Stimulated activated CD4-positive, alpha-beta T cell treated with anti-CD3 and anti-CD28 coated beads, Interleukin-15, amount 100 ng/mL, for 24 hours (primary cell): ENCODE measurements at regions not wholly inside any gene's neighbourhood (a gene's known extent, or its start where the extent isn't known, plus 50 kb on each side); places are given as distances from the start of the nearest gene placed in this dataset.

Experiments used
- DNase-seq: peaks from one replicate; pipeline ENCODE4 v3.0.0-alpha.2; 2020

DNA sequence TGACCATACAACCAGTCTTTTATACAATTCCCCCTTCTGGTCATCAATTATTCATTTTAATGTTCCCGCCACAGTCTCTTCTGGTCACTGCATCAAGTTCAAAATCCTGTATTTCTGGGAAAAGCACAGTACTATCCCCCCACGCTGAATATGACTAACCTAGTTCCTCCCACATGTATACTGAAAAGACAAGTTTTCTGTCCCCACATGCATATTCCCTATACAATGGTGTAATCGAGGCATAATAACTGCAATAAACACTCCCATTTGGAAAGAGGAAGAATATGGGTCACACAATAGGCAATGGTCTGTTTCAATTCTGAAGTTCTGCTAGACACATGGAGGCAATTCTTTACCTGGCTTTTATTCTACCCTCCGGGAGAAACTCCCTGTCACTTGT, 344.9 kb downstream of the EFNA5 start:
- DNase-seq = no peak

DNA sequence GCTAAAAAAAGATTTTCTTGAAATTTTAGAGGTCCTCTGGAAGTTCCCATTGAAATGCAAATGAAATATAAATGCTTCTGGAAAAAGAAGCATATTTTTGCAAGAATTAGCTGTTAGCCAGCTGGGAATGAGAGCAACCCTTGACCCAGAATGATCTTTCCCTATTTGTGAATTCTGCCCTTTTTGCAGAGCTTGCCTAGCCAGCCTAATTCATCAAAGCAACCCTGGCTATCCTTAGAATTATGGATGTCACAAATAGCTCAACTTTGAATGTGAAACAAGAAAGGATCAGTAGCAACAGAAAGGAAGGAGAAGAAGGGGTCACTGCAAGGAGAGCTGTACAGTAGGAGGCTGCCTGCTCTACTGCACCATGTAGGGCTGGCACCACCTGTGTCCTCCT, 345.9 kb downstream of the EFNA5 start:
- no peak for DNase-seq

DNA sequence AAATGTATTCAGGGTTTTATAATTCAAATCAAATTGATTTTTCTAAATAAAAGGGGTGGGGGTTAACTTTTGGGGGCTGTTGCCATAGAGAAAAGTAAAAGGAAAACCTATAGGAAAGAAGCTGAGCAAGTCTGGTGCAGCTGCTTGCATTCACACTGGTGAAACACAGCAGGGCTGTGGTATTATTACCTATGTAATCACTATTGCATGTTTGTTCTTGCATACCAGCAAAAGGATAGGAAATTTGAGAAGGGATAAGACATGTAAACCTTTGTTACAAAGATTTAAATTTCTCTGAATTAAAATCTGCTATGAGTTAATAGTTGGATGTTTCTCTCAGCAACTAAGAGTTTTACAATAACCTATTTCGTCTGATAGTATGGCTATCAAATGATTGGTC, 346.7 kb downstream of the EFNA5 start:
- DNase-seq = no peak

DNA sequence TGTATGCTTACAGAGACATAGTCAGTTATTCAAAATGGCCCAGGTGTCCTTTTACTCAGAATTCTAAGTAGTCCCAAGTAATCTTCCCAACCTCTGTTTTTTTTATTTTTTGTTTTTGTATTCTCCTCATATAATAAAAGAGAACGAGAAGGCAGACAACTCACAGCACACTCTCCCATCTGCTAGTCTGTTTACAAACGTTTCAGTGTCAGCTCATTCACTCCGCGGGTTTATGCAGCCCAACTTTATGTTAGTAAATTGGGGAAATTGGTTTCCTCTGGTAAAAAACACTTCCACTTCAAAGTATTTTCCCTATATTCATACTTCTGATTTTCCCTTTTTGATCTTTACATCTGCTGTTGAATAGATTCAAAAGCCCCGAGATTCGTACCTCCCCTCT, 347.2 kb downstream of the EFNA5 start:
- no peak for DNase-seq

DNA sequence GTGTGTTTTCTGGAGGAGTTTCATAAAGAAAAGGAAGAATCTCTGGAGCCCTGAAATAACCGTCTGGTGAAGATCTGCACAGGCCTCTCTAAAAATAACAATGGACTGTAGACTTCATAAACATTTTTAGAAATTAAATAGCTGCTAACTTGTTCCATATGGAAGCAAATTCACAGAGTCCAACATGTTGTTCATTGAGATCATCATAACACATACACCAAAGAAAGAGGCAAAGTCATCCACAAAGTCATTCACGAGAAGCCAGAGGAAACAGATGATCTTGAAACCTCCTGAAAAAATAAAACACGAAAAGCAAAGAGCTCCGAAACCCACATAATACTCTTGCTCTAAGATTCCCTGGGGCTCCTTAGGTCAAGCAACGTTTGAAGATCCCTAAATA, 347.8 kb downstream of the EFNA5 start:
- no peak for DNase-seq

DNA sequence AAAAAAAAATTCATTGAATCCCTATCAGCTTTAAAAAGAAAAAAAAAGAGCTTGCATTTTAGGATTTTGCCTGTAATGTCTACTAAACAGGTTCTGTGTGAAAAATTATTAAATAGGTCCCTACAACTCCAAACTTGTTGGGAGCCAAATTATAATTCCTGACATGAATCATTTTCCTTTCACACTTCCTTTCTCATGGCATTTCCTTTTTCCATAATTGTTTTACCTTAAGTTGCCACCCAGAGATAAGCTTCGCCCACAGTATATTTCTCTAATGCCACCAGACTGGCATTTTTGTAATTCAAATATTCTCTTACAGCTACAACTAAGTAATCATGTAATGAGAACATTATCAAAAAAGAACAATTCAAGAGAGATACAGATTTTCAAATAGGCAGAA, 348.8 kb downstream of the EFNA5 start:
- no peak for DNase-seq

DNA sequence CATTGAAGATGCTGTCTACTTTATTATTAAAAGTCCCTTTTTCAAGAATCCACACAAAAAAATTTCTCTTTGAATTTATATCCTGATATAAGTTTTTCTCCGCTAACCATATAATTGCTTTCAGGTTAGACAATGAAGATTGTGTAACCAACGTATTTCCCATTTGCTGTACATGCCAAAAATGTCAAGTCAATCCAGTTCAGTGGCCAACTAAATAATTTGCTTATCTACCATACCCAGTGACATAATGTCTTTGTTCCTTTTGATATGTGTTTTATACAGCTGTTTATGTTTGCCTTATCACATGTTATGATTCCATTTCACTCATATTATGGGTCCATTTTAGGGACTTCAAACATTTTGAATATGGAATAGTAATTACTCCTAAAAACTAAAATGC, 349.9 kb downstream of the EFNA5 start:
- DNase-seq = no peak

DNA sequence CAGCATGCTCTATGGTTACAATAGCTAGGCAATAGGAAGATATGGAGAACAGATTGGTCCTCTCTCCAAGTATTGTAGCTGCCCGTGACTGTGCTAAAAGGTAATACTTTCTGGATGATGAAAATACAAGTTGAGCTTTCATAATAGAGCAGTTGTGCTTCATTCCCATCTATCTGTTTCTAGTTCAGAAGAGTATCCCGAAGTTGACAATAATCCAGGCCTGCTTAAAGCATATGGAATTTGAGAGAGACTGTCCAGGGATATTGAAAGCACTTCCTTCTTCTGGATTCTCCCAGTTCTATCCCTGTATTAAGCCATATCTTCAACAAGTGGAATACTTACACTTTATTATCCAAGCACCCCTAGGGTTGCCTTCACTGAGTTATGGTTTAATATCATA, 350.4 kb downstream of the EFNA5 start:
- DNase-seq = no peak

DNA sequence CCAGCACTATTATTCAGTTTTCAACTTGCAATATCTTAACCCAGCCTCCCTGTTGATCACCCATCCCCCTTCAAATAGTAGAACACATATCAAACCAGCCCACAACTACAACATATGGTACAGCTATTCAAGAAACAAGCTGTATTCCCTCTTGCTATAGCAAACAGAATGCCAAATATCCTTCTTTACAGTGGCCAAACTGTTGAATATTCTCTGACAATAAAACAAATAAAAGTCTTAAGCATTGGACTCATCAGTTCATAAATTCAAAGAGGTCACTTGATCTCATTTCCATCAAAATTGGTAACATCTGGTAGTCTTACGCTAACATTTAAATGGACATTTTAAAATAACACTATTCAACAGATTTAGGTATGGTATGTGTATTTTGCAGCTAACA, 350.8 kb downstream of the EFNA5 start:
- no peak for DNase-seq

DNA sequence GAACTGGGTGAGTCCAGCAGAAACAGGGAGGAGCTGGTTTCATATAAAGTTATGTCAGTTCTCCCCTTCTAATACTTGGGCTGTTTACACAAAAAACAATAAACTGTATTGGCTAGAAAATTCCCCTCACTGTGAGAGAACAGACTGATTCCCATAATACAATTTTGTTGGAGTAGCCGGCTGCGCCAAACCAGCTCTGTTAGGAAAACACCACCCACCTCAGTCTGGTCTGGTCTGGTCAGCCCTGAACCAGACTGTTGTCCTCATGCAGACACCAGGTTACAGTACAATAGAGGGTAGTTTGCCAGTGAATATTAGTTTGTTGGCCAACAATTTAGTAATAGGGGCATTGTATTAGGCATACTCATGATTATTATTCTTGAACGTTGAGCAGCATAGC, 356.4 kb downstream of the EFNA5 start:
- no peak for DNase-seq

DNA sequence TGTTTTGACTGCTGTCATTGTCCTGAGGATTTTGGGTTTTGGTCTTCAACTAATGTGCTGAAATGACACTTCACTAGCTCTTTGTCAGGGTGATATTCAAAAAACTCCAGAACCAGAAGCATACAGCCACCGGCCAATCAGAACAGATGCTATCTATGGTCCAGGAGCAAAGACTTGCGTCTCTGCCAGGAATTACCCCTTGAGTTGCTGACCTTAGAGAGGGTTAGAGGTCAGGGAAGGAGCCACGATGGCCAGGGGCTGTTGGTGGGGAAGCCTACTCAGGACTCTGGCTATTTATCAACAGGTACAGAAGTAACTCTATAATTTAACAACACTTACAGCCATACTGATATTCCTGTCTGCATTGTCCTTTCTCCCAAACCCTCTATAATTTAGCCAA, 356.8 kb downstream of the EFNA5 start:
- no peak for DNase-seq

DNA sequence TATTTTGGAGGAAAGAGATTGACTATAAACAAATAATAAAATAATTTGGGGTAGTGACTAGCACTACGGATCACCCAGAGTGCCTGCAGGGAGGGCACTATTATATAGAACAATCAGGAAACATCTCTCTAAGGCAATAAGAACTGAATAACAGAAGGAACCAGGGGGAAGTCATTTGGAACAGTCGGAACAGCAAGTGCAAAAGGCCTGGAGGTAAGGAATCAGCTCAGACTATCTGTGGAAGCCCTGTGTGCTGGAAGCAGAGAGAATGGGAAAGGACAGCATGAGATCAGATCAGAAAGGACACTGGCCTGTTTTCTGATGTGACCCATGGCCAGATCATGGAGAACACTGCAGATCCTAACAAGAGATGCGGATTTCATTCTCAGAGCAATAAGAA, 357.6 kb downstream of the EFNA5 start:
- no peak for DNase-seq

DNA sequence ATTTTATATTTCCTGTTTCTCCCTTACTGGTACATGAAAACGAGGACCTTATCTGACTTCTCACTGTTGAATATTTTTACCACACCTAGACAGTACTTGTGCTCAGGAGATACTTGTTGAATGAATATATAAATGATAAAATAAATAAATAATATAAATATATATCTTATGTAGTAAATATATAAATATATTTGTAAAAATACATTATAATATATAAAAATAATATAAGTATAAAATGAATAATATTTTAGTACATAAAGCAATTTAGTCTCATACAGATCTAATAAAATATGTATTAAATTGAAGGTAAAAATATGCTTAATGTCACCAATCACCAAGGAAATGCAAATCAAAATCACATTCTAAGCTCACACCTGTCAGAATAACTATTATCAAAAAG, 360.6 kb downstream of the EFNA5 start:
- no peak for DNase-seq

DNA sequence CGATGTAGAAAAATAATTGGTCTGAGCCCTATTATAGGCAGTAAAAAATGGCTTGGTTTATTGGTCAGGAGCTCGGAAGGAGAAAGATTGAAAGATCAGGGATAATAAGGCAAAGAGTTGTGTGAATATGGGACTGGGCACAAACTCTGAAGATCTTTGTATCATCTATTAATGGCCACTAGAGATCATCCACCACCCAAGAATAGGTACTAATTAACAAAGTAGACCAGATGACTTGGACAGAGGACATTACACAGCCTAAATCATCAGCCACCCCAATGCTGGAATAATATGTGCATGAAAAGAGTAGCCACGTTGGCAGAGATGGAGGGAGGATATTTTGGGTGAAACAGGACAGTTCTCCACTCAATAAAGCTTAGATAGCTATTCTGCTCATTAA, 364.1 kb downstream of the EFNA5 start:
- DNase-seq = no peak

DNA sequence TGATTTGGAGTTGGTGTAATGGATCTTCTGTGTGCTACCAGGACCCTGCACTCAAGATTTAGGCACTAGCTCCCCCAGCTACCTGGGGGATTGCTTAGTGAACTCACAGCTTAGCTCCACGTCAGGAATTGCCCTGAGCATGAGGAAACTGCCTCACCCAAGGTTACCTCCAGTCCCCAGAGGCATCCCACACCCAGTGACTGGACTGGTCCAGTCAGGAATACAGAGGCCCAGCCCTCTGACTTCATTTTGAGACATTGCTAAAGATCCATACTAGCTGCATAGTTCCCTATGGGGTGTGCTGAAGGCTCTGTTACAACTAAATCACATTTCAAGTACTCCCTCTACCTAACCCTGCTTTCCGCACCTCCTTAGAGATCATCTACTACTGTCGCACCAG, 364.7 kb downstream of the EFNA5 start:
- no peak for DNase-seq

DNA sequence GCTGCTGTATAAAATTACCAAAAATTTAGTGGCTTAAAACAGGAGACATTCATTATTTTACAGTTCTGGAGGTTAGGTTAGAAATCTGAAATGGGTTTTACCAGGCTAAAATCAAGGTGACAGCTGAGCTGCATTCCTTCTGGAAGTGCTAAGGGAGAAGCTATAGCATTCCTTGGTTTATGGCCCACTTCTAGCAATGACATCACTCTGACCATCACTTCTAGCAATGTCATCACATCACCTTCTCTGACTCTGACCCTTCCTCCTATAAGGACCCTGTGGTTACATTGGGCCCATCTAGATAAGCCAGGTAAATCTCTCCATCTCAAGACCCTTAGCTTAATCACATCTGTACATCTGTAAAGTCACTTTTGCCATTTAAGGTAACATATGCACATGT, 366.1 kb downstream of the EFNA5 start:
- no peak for DNase-seq

DNA sequence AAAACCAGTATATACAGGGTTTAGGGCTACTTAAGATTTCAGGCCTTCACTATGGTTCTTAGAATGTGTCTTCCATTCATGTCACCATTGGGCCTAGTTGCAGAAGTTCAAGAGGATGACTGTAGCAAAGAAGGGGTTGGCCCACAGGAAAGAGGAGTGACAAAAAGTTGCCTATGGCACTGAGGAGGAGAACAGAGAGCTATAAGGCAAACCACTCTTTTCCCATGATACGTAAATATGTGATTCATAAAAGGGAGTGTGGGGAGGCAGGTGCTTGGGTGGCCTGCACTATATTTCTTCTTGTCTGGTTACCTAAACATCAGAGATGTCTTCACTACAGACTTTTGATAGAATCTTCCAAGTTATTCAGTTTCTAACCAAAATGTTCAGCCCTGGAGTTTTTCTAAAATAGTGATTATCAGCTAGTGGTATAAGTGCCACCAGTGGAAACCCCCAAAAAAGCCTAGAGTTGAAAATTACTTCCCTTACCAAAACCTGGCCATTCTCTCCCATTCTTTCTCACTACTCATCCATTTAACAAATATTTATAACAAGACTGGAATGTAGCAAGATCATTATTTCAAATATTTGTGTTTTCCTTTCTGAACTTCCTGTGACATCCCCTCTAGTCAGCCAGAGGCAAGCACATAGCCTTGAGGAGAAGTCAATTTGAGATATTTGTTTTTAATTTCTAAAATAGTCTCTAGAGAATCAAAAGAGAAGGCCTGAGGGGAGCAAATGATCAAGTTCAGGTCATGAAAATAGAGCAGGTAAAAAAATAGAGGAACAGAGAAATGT, 367.4 kb downstream of the EFNA5 start:
- DNase-seq = no peak

DNA sequence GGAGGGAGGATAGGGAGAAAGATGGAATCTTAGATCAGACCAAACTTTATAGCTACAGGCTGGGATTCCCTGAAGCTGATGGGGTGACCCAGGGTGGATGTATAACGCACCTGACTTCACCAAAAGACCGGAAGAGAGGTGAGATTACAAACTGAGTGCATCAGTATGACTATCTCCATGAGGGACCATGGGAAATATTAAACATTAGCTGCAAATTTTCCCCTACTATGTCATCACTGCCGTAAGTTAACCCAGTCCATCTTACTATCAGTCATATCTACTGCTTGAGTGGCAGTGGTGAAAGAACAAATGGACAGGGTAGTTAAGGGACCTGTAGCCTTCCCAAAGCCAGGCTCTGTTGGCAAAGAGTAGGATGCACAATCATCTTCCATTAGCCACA, 368.3 kb downstream of the EFNA5 start:
- no peak for DNase-seq

DNA sequence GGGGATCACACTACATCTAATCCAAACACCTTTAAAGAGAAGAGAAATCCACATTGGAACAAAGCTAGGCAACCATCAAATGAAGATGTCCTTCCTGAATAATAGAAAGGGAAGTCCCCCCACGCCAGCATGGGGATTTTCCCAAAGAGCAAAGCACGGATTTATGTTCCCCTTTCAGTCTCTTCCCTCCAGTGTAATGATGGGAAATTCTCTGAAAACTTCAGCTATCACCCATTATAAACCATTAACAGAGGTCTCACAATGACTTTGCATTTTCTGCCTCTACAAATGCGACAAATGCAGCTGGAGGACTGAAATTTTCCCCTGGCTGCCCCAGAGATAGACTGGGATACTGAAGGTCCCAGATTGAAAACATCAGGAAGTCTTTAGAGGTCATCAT, 368.7 kb downstream of the EFNA5 start:
- no peak for DNase-seq

DNA sequence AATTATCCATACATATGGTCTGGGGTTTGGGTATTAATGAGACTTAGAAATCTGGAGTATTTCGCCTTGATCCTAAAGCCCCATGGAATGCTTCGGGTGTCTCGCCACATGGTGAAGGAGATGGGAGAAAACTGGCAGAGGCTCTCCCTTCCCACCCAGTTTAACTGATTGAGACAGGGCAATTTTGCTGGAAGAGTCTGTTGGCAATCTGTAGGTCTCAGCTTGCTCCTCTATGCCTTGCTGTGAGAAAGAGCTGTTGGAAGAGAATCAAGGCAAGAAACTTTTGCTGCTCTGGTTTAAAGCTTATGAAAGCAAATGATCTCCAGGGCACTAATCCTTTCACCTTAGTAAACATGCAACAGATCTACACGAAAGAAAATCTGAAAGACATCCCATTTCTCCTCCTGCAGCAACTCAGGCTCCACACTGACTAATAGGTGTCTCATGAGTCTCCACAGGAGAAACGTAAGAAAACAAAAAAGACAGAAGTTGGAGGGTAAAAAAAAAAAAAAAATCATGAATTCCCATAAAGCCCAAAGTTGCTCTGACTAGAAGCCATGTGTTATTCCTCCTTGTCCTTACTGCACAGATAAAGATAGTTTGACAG, 369.9 kb downstream of the EFNA5 start:
- DNase-seq = no peak

DNA sequence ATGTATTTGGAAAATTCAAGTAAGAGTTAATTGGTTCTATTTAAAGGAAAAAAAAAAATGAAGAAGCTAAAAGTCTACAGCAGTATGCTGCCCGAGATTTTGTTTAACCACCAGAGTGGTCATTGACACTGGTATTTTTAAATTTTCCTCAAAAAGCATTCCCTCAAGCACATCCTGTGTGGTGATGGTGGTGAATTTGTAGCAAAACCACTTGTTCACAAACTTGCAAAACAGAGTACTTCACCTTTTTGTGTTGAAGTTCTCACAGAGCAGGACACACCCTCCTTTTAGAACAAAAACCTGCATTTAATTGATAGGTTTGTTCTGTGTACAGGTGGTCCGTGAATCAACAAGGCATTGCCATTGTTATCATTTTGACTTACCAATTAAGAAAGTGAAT, 374.2 kb downstream of the EFNA5 start:
- DNase-seq = no peak

DNA sequence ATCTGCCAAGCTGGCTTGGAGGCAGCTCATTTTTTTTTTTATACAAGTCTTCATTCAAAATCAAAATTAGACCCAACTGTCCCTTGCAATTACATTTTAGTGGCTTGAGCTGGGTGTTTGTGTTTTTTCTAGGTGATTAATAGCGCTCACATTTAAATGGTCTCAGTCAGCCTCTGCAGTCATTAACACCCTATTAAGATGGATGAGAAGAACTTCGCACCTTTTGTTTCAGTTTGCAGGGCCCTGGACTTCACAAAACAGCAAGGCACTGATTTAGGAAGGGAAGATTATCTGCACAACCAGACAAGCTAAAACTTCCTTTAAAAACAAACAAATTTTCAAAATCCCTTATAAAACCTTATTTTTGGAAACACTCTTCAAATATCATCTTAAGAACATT, 374.8 kb downstream of the EFNA5 start:
- no peak for DNase-seq

DNA sequence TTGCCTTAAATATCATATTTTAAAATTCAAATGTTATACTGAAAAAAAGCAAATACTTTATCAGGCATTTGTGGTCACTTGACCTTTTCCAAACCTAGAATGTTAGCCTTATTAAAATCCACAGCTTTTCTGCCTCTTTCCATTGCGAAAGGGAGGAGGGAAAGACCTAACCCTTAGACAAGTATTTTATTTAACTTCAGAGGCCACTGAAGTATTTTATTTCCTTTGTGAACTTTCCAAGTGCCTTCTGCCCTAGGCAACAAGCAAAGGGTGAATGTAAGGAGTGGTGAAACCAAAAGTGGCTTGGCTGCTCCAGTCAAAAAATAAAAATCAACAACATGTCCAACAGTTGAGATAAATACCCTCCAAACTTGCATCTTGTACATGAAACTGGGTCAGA, 376.1 kb downstream of the EFNA5 start:
- DNase-seq = no peak

DNA sequence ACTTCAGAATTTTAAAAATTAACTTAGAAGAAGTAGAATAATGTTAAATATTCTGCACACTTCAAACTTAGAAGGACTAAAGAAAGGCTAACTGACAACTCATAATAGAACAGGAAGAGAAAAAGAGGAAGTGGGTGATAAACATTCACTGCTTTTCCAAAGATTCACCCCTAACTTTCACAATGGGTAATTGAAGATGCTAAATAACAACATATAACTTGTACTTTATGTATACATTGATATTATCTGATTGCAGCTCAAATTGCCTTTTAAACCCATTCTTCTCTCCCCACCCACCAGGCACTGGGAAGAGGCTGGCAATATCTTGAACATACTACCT, 376.6 kb downstream of the EFNA5 start:
- no peak for DNase-seq

DNA sequence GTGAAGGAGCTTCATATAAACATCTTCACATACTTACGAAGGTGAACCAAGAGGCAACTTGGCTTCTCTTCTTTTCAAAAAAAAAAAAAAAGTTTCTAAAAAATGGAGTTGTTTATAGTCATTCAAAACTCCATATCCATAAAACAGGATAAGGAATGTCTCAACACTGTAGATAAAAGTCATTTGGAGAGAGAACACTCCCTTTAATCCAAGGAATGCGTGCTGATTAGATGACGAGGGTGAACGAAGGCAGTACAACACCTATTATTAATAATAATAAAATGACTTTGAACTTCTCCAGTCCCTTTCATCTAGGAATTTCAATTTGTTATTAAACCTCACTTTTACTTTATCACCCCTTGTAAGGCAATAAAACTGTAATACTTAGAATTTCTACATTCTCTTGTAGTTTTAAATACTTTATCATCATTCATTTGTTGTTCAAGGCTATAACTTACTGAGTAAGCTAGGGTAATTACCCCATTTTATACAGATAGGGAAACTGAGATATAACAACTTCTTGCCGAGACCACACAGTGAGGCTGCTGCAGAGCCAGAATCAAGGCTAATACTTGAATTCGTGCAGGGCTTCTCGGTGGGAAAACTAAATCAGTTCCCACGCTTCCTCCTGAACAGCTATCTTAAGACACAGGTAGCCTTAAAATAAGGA, 377.1 kb downstream of the EFNA5 start:
- no peak for DNase-seq
